ENCODE measurements at regions not wholly inside any gene's neighbourhood (a gene's known extent, or its start where the extent isn't known, plus 50 kb on each side); places are given as distances from the start of the nearest gene placed in this dataset.
A peak's percentile ranks its signal among the peaks of the same experiment; 100 is the strongest.

- H3K4me1 ChIP-seq (ENCODE audit: control insufficient read depth, insufficient read depth, low read length): peaks cover 27% of the 10 kb centered on the region
- no peaks in the 10 kb centered on the region for H3K27me3 ChIP-seq (ENCODE audit: control insufficient read depth, insufficient read depth)
- ATAC-seq: no peak
- no peaks in the 10 kb centered on the region for H3K9me3 ChIP-seq (ENCODE audit: control insufficient read depth, low read length)
- no peak overlapping the region for H3K27ac ChIP-seq (ENCODE audit: low read length)
- no peak overlapping the region for H3K4me3 ChIP-seq (ENCODE audit: low read length)
- WGBS: 47% methylated on average over 2 of the region's 2 CpGs
- DNase-seq: no peak
- intact Hi-C loops (cut with DNase I): no loop called here
Measured at GRCh38 chr2:46844034-46844433, 71.6 kb downstream of the MCFD2 start.

GRCh38 chr2:46843316-46843715, 72.3 kb downstream of the MCFD2 start:
- intact Hi-C loops (cut with DNase I): no loop called here
- H3K9me3 ChIP-seq (ENCODE audit: control insufficient read depth, low read length): no peaks in the 10 kb centered on the region
- H3K27me3 ChIP-seq (ENCODE audit: control insufficient read depth, insufficient read depth): no peaks in the 10 kb centered on the region
- 70% methylated on average over 5 of the region's 5 CpGs for WGBS
- no peak overlapping the region for H3K4me3 ChIP-seq (ENCODE audit: low read length)
- ATAC-seq (no peak), DNase-seq (no peak)
- no peak overlapping the region for H3K27ac ChIP-seq (ENCODE audit: low read length)
- H3K4me1 ChIP-seq (ENCODE audit: control insufficient read depth, insufficient read depth, low read length): peaks cover 22% of the 10 kb centered on the region

- H3K27me3 ChIP-seq (ENCODE audit: control insufficient read depth, insufficient read depth): no peaks in the 10 kb centered on the region
Measured at GRCh38 chr2:46842876-46843275, 72.7 kb downstream of the MCFD2 start.

GRCh38 chr2:46841621-46842020, 74.0 kb downstream of the MCFD2 start:
- ATAC-seq (no peak), DNase-seq (peak in 2 of 3 donors; percentile 64 to 73)
- WGBS: 72% methylated on average over 4 of the region's 4 CpGs
- Histone ChIP-seq H3K4me1 (ENCODE audit: control insufficient read depth, insufficient read depth, low read length) (peaks cover 11% of the 10 kb centered on the region), H3K9me3 (ENCODE audit: control insufficient read depth, low read length) (no peaks in the 10 kb centered on the region), H3K4me3 (ENCODE audit: low read length) (no peak overlapping the region), H3K27me3 (ENCODE audit: control insufficient read depth, insufficient read depth) (no peaks in the 10 kb centered on the region), H3K27ac (ENCODE audit: low read length) (no peak overlapping the region)
- intact Hi-C loops (cut with DNase I): no loop called here

More at GRCh38 chr2:46842876-46843275, 72.7 kb downstream of the MCFD2 start:
- intact Hi-C loops (cut with DNase I): no loop called here
- Histone ChIP-seq H3K4me1 (ENCODE audit: control insufficient read depth, insufficient read depth, low read length) (peaks cover 20% of the 10 kb centered on the region), H3K4me3 (ENCODE audit: low read length) (no peak overlapping the region), H3K9me3 (ENCODE audit: control insufficient read depth, low read length) (no peaks in the 10 kb centered on the region), H3K27ac (ENCODE audit: low read length) (no peak overlapping the region)
- 96% methylated on average over 7 of the region's 7 CpGs for WGBS
- ATAC-seq (no peak), DNase-seq (no peak)

GRCh38 chr2:46839045-46839444, 76.6 kb downstream of the MCFD2 start:
- no peaks in the 10 kb centered on the region for H3K9me3 ChIP-seq (ENCODE audit: control insufficient read depth, low read length)

GRCh38 chr2:46837704-46838103, 77.9 kb downstream of the MCFD2 start:
- H3K27me3 ChIP-seq (ENCODE audit: control insufficient read depth, insufficient read depth): no peaks in the 10 kb centered on the region
- H3K27ac ChIP-seq (ENCODE audit: low read length): no peak overlapping the region
- H3K4me3 ChIP-seq (ENCODE audit: low read length): no peak overlapping the region
- peaks cover 8% of the 10 kb centered on the region for H3K4me1 ChIP-seq (ENCODE audit: control insufficient read depth, insufficient read depth, low read length)
- intact Hi-C loops (cut with DNase I): no loop called here
- WGBS: 84% methylated on average over 5 of the region's 5 CpGs
- H3K9me3 ChIP-seq (ENCODE audit: control insufficient read depth, low read length): no peaks in the 10 kb centered on the region
- DNase-seq: no peak
- no peak for ATAC-seq

More at GRCh38 chr2:46839045-46839444, 76.6 kb downstream of the MCFD2 start:
- H3K27me3 ChIP-seq (ENCODE audit: control insufficient read depth, insufficient read depth): no peaks in the 10 kb centered on the region
- H3K4me3 ChIP-seq (ENCODE audit: low read length): no peak overlapping the region
- ATAC-seq (no peak), DNase-seq (no peak)
- intact Hi-C loops (cut with DNase I): no loop called here
- no peak overlapping the region for H3K27ac ChIP-seq (ENCODE audit: low read length)
- H3K4me1 ChIP-seq (ENCODE audit: control insufficient read depth, insufficient read depth, low read length): peaks cover 8% of the 10 kb centered on the region
- 75% methylated on average over 3 of the region's 3 CpGs for WGBS

GRCh38 chr2:46837112-46837454, 78.5 kb downstream of the MCFD2 start:
- no peak for DNase-seq
- WGBS: 93% methylated on average over 10 of the region's 10 CpGs
- no peak overlapping the region for H3K27ac ChIP-seq (ENCODE audit: low read length)
- H3K4me1 ChIP-seq (ENCODE audit: control insufficient read depth, insufficient read depth, low read length): peaks cover 8% of the 10 kb centered on the region
- H3K9me3 ChIP-seq (ENCODE audit: control insufficient read depth, low read length): no peaks in the 10 kb centered on the region
- H3K4me3 ChIP-seq (ENCODE audit: low read length): no peak overlapping the region
- no peaks in the 10 kb centered on the region for H3K27me3 ChIP-seq (ENCODE audit: control insufficient read depth, insufficient read depth)
- ATAC-seq: no peak
- intact Hi-C loops (cut with DNase I): no loop called here

GRCh38 chr2:46836295-46837111, 79.1 kb downstream of the MCFD2 start:
- Histone ChIP-seq H3K27ac (ENCODE audit: low read length) (no peak overlapping the region), H3K4me1 (ENCODE audit: control insufficient read depth, insufficient read depth, low read length) (peaks cover 8% of the 10 kb centered on the region), H3K27me3 (ENCODE audit: control insufficient read depth, insufficient read depth) (no peaks in the 10 kb centered on the region), H3K9me3 (ENCODE audit: control insufficient read depth, low read length) (no peaks in the 10 kb centered on the region), H3K4me3 (ENCODE audit: low read length) (no peak overlapping the region)
- ATAC-seq (peak; percentile 39 to 69), DNase-seq (peak in 1 of 3 donors; percentile 67)
- intact Hi-C loops (cut with DNase I): no loop called here
- WGBS: 62% methylated on average over 12 of the region's 12 CpGs

GRCh38 chr2:46835520-46835919, 80.1 kb downstream of the MCFD2 start:
- H3K9me3 ChIP-seq (ENCODE audit: control insufficient read depth, low read length): no peaks in the 10 kb centered on the region
- H3K27ac ChIP-seq (ENCODE audit: low read length): no peak overlapping the region
- DNase-seq (no peak), ATAC-seq (no peak)
- H3K4me1 ChIP-seq (ENCODE audit: control insufficient read depth, insufficient read depth, low read length): peaks cover 8% of the 10 kb centered on the region
- no peaks in the 10 kb centered on the region for H3K27me3 ChIP-seq (ENCODE audit: control insufficient read depth, insufficient read depth)
- intact Hi-C loops (cut with DNase I): loop anchor here in 1 of 4 donors (2.0 kb wide), 1 partner anchor 31 kb away; no protein-coding TSS in a partner anchor
- H3K4me3 ChIP-seq (ENCODE audit: low read length): no peak overlapping the region
- 90% methylated on average over 6 of the region's 6 CpGs for WGBS

- H3K9me3 ChIP-seq (ENCODE audit: control insufficient read depth, low read length): no peaks in the 10 kb centered on the region
- H3K4me1 ChIP-seq (ENCODE audit: control insufficient read depth, insufficient read depth, low read length): peaks cover 8% of the 10 kb centered on the region
- ATAC-seq (no peak), DNase-seq (no peak)
- no peaks in the 10 kb centered on the region for H3K27me3 ChIP-seq (ENCODE audit: control insufficient read depth, insufficient read depth)
- no peak overlapping the region for H3K27ac ChIP-seq (ENCODE audit: low read length)
- WGBS: 83% methylated on average over 1 of the region's 1 CpG
- intact Hi-C loops (cut with DNase I): no loop called here
- H3K4me3 ChIP-seq (ENCODE audit: low read length): no peak overlapping the region
Measured at GRCh38 chr2:46832543-46832942, 83.1 kb downstream of the MCFD2 start.

- DNase-seq (no peak), ATAC-seq (no peak)
- H3K4me1 ChIP-seq (ENCODE audit: control insufficient read depth, insufficient read depth, low read length): peaks cover 8% of the 10 kb centered on the region
- no peak overlapping the region for H3K4me3 ChIP-seq (ENCODE audit: low read length)
- WGBS: 91% methylated on average over 4 of the region's 4 CpGs
- no peak overlapping the region for H3K27ac ChIP-seq (ENCODE audit: low read length)
- no peaks in the 10 kb centered on the region for H3K9me3 ChIP-seq (ENCODE audit: control insufficient read depth, low read length)
- H3K27me3 ChIP-seq (ENCODE audit: control insufficient read depth, insufficient read depth): no peaks in the 10 kb centered on the region
- intact Hi-C loops (cut with DNase I): no loop called here
Measured at GRCh38 chr2:46831869-46832265, 83.7 kb downstream of the MCFD2 start.

Data from right cardiac atrium (tissue), 5 donors.